ENCODE measurements at regions not wholly inside any gene's neighbourhood (a gene's known extent, or its start where the extent isn't known, plus 50 kb on each side); places are given as distances from the start of the nearest gene placed in this dataset.
A peak's percentile ranks its signal among the peaks of the same experiment; 100 is the strongest.
"Not testable (repeated sequence)": the region's sequence is repeated elsewhere in the genome, so short reads cannot be mapped to it uniquely, and the experiment has no call there.

- DNase-seq = not testable (repeated sequence)
These were observed 67.8 kb upstream of the ETV3 start for GRCh38 chr1:157205982-157206381.

- DNase-seq = no peak
These were observed 65.0 kb upstream of the ETV3 start for GRCh38 chr1:157203166-157203565.

- no peak for DNase-seq
These were observed 64.1 kb upstream of the ETV3 start for GRCh38 chr1:157202331-157202730.

- no peak for DNase-seq
These were observed 63.6 kb upstream of the ETV3 start for GRCh38 chr1:157201767-157202166.

GRCh38 chr1:157200451-157200850, 62.3 kb upstream of the ETV3 start:
- DNase-seq = no peak

- DNase-seq = no peak
These were observed 61.2 kb upstream of the ETV3 start for GRCh38 chr1:157199421-157199755.

GRCh38 chr1:157198619-157199420, 60.6 kb upstream of the ETV3 start:
- no peak for DNase-seq

- DNase-seq = no peak
These were observed 59.8 kb upstream of the ETV3 start for GRCh38 chr1:157197906-157198435.

GRCh38 chr1:157196670-157197456, 58.7 kb upstream of the ETV3 start:
- not testable (repeated sequence) for DNase-seq

GRCh38 chr1:157196245-157196543, 58.0 kb upstream of the ETV3 start:
- DNase-seq = no peak

- no peak for DNase-seq
These were observed 57.5 kb upstream of the ETV3 start for GRCh38 chr1:157195521-157196244.

- no peak for DNase-seq
These were observed 56.7 kb upstream of the ETV3 start for GRCh38 chr1:157194731-157195520.

GRCh38 chr1:157193702-157194391, 55.7 kb upstream of the ETV3 start:
- peak in 1 of 2 experiments; percentile 26 for DNase-seq

- DNase-seq = no peak
These were observed 55.0 kb upstream of the ETV3 start for GRCh38 chr1:157193219-157193618.

GRCh38 chr1:157189986-157190982, 52.1 kb upstream of the ETV3 start:
- no peak for DNase-seq

GRCh38 chr1:157189096-157189495, 50.9 kb upstream of the ETV3 start:
- DNase-seq = no peak

Measured in SW 1271 (cell line).